ENCODE measurements at regions not wholly inside any gene's neighbourhood (a gene's known extent, or its start where the extent isn't known, plus 50 kb on each side); places are given as distances from the start of the nearest gene placed in this dataset.

DNA sequence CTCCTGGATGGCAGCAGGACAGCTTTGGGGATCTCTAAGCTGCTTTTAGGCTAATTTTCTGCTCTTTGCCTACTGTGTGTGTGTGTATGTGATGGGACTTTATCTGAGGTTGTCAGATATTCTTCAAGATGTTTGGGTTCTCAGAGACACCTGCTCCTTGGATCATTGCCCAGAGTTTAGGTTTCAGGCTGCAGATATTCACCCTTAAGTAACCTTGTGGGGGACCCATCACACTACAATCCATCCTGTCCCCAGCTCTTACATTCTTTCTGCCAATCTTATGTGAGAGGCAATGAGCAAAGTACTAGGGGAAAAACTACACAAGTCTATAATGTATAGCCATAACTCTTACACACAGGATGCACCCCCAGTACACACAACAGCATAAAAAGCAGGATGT lies 263.0 kb upstream of the ZWINT start:
- no peak for TF ChIP-seq EZH2phosphoT487 (IDR thresholded peaks at IDR 0.05; ENCODE audit: borderline replicate concordance)
- TF ChIP-seq, protein P1, sequence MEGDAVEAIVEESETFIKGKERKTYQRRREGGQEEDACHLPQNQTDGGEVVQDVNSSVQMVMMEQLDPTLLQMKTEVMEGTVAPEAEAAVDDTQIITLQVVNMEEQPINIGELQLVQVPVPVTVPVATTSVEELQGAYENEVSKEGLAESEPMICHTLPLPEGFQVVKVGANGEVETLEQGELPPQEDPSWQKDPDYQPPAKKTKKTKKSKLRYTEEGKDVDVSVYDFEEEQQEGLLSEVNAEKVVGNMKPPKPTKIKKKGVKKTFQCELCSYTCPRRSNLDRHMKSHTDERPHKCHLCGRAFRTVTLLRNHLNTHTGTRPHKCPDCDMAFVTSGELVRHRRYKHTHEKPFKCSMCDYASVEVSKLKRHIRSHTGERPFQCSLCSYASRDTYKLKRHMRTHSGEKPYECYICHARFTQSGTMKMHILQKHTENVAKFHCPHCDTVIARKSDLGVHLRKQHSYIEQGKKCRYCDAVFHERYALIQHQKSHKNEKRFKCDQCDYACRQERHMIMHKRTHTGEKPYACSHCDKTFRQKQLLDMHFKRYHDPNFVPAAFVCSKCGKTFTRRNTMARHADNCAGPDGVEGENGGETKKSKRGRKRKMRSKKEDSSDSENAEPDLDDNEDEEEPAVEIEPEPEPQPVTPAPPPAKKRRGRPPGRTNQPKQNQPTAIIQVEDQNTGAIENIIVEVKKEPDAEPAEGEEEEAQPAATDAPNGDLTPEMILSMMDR (conservative IDR thresholded peaks at IDR 0.05; ENCODE audit: low read length), result no peak
- H3K4me2 ChIP-seq (ENCODE audit: low read depth, low read length, poor library complexity, severe bottlenecking), result no peak overlapping the region

DNA sequence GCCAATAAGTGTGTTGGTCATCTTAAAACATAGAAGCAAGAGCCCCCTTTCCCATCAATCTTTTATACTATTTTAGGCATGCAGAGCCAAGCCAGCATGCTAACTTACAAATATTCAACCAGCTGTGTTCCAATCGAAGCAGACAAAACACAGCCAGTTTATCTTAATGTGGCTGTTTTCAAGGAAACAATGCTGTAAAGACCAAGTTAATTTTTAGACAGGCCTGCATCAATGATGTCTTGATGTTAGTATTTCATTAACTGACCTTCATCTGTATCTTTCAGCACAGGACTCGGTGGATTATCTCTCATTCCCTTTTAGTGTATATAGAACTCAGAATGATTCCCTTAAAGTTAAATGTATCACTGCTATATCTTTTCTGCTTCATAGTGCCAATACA lies 262.0 kb upstream of the ZWINT start:
- H2AFZ ChIP-seq (ENCODE audit: low read length), result peak overlapping the region; percentile 90
- H3K9me3 ChIP-seq (ENCODE audit: insufficient read depth, low read depth, low read length), result no peaks in the 10 kb centered on the region
- peak overlapping the region; percentile 44 for H3K9ac ChIP-seq (ENCODE audit: low read depth, low read length, poor library complexity, severe bottlenecking)
- no peaks in the 10 kb centered on the region for H3K79me2 ChIP-seq (ENCODE audit: insufficient read depth, low read length)
- peak overlapping the region; percentile 65 for H3K4me3 ChIP-seq (ENCODE audit: low read length, poor library complexity, severe bottlenecking)
- no peaks in the 10 kb centered on the region for H3K36me3 ChIP-seq (ENCODE audit: insufficient read depth, low read length)
- H3K9me2 ChIP-seq (replicated peaks; ENCODE audit: low read depth, low read length), result no peaks in the 10 kb centered on the region
- no peaks in the 10 kb centered on the region for H3K4me1 ChIP-seq (ENCODE audit: insufficient read depth, low read length, poor library complexity, severe bottlenecking)
- no peaks in the 10 kb centered on the region for H4K20me1 ChIP-seq (ENCODE audit: insufficient read depth, low read length, poor library complexity, severe bottlenecking)
- TF ChIP-seq, protein P1 (conservative IDR thresholded peaks at IDR 0.05; ENCODE audit: low read length), result no peak
- no peak for TF ChIP-seq EZH2phosphoT487 (IDR thresholded peaks at IDR 0.05; ENCODE audit: borderline replicate concordance)
- peak overlapping the region; percentile 61 for H3K4me2 ChIP-seq (ENCODE audit: low read depth, low read length, poor library complexity, severe bottlenecking)
- no peaks in the 10 kb centered on the region for H3F3A ChIP-seq (ENCODE audit: low read depth)
- H3K27me3 ChIP-seq (ENCODE audit: insufficient read depth, low read length, poor library complexity, severe bottlenecking), result no peaks in the 10 kb centered on the region

More for the DNA sequence above, 263.0 kb upstream of the ZWINT start:
- H3F3A ChIP-seq (ENCODE audit: low read depth), result no peaks in the 10 kb centered on the region
- H2AFZ ChIP-seq (ENCODE audit: low read length), result no peak overlapping the region
- no peaks in the 10 kb centered on the region for H3K79me2 ChIP-seq (ENCODE audit: insufficient read depth, low read length)
- no peaks in the 10 kb centered on the region for H3K9me3 ChIP-seq (ENCODE audit: insufficient read depth, low read depth, low read length)
- no peaks in the 10 kb centered on the region for H3K9me2 ChIP-seq (replicated peaks; ENCODE audit: low read depth, low read length)
- no peak overlapping the region for H3K4me3 ChIP-seq (ENCODE audit: low read length, poor library complexity, severe bottlenecking)
- no peaks in the 10 kb centered on the region for H3K4me1 ChIP-seq (ENCODE audit: insufficient read depth, low read length, poor library complexity, severe bottlenecking)
- no peaks in the 10 kb centered on the region for H4K20me1 ChIP-seq (ENCODE audit: insufficient read depth, low read length, poor library complexity, severe bottlenecking)
- H3K36me3 ChIP-seq (ENCODE audit: insufficient read depth, low read length), result no peaks in the 10 kb centered on the region
- no peaks in the 10 kb centered on the region for H3K27me3 ChIP-seq (ENCODE audit: insufficient read depth, low read length, poor library complexity, severe bottlenecking)
- H3K9ac ChIP-seq (ENCODE audit: low read depth, low read length, poor library complexity, severe bottlenecking), result no peak overlapping the region

DNA sequence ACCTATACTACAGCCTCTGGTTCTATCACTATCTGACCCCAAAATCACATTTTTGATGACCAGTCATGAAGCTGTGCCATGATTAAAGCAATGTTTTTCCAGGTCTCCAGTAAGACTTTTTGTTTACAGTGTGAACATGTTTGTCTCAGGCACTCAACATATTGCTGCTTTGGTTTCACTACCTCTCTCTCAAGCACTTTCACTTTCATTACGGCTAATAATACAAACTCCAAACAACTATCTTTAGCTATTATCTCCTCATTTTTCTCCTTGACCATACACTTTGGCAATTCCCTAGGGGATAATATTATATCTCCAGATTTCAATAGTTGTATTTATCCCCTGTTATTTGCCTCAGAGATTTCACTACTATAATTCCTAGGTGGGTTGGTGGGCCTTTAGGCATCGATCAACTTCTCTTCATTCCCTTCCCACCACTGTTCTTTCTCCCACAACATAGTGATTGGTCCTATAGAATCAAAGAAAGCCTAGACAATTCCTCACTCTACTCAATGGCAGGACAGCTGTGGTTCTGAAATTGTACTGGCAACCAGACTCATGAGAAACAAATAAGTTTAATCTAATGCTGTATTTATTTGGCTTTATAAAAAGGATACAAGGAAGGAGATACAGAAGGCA lies 261.4 kb upstream of the ZWINT start:
- TF ChIP-seq, protein P1 (conservative IDR thresholded peaks at IDR 0.05; ENCODE audit: low read length), result no peak
- TF ChIP-seq EZH2phosphoT487 (IDR thresholded peaks at IDR 0.05; ENCODE audit: borderline replicate concordance), result no peak
- Histone ChIP-seq H4K20me1 (ENCODE audit: insufficient read depth, low read length, poor library complexity, severe bottlenecking) (no peaks in the 10 kb centered on the region), H3K9me2 (replicated peaks; ENCODE audit: low read depth, low read length) (no peaks in the 10 kb centered on the region), H3K4me1 (ENCODE audit: insufficient read depth, low read length, poor library complexity, severe bottlenecking) (no peaks in the 10 kb centered on the region), H3K36me3 (ENCODE audit: insufficient read depth, low read length) (no peaks in the 10 kb centered on the region), H3K27me3 (ENCODE audit: insufficient read depth, low read length, poor library complexity, severe bottlenecking) (no peaks in the 10 kb centered on the region), H3K9ac (ENCODE audit: low read depth, low read length, poor library complexity, severe bottlenecking) (peak overlapping the region; percentile 44), H2AFZ (ENCODE audit: low read length) (peak overlapping the region; percentile 90), H3K4me3 (ENCODE audit: low read length, poor library complexity, severe bottlenecking) (peak overlapping the region; percentile 65), H3K4me2 (ENCODE audit: low read depth, low read length, poor library complexity, severe bottlenecking) (peak overlapping the region; percentile 61), H3K9me3 (ENCODE audit: insufficient read depth, low read depth, low read length) (no peaks in the 10 kb centered on the region), H3F3A (ENCODE audit: low read depth) (no peaks in the 10 kb centered on the region), H3K79me2 (ENCODE audit: insufficient read depth, low read length) (no peaks in the 10 kb centered on the region)
